H9 (cell line): ENCODE measurements at regions not wholly inside any gene's neighbourhood (a gene's known extent, or its start where the extent isn't known, plus 50 kb on each side); places are given as distances from the start of the nearest gene placed in this dataset.

Source experiments
- DNase-seq: peaks from one replicate; pipeline ENCODE4 v3.0.0-alpha.2; 2017
- H2AFZ ChIP-seq: one replicate; pipeline ENCODE4 v1.6.1; 2013; ENCODE audit warnings: mild to moderate bottlenecking, low read length, control low read depth, moderate library complexity
- H2AK5ac ChIP-seq: 2 replicates; pipeline ENCODE4 v1.6.1; 2013; ENCODE audit warnings: low read length, control low read depth, mixed read lengths; ENCODE audit not compliant: insufficient read length
- H2BK120ac ChIP-seq: one replicate; pipeline ENCODE4 v1.6.1; 2013; ENCODE audit warnings: low read depth, mild to moderate bottlenecking, low read length, control low read depth, inconsistent platforms; ENCODE audit not compliant: poor library complexity, severe bottlenecking
- H2BK12ac ChIP-seq: 2 replicates; pipeline ENCODE4 v1.6.1; 2013; ENCODE audit warnings: low read length, control low read depth, mixed read lengths, low read depth; ENCODE audit not compliant: insufficient read length
- H2BK15ac ChIP-seq: 2 replicates; pipeline ENCODE4 v1.6.1; 2013; ENCODE audit warnings: low read depth, low read length, control low read depth
- H2BK20ac ChIP-seq: one replicate; pipeline ENCODE4 v1.6.1; 2013; ENCODE audit warnings: low read depth, mild to moderate bottlenecking, low read length, control low read depth, inconsistent platforms; ENCODE audit not compliant: poor library complexity, severe bottlenecking
- H2BK5ac ChIP-seq: 2 replicates; pipeline ENCODE4 v1.6.1; 2013; ENCODE audit warnings: low read length, control low read depth, mixed read lengths; ENCODE audit not compliant: insufficient read length
- H3K14ac ChIP-seq: 2 replicates; pipeline ENCODE4 v1.6.1; 2013; ENCODE audit warnings: low read length, control low read depth; ENCODE audit not compliant: insufficient read depth
- H3K18ac ChIP-seq: 2 replicates; pipeline ENCODE4 v1.6.1; 2013; ENCODE audit warnings: low read depth, mild to moderate bottlenecking, mixed read lengths, low read length, control low read depth; ENCODE audit not compliant: insufficient read length
- H3K23ac ChIP-seq: 2 replicates; pipeline ENCODE4 v1.6.1; 2013; ENCODE audit warnings: low read length, control low read depth, mixed read lengths, low read depth; ENCODE audit not compliant: insufficient read length
- H3K23me2 ChIP-seq: 2 replicates; pipeline ENCODE4 v1.6.1; 2013; ENCODE audit warnings: low read depth, mild to moderate bottlenecking, mixed read lengths, low read length, control low read depth; ENCODE audit not compliant: insufficient read length, poor library complexity, severe bottlenecking
- H3K27ac ChIP-seq: 2 replicates; pipeline ENCODE4 v1.5.1; 2013; ENCODE audit warnings: low read length, control low read depth, mixed read lengths, low read depth; ENCODE audit not compliant: insufficient read length
- H3K27me3 ChIP-seq: 2 replicates; pipeline ENCODE4 v1.6.1; 2013; ENCODE audit warnings: low read length, control low read depth, inconsistent platforms; ENCODE audit not compliant: insufficient read depth
- H3K4ac ChIP-seq: 2 replicates; pipeline ENCODE4 v1.6.1; 2013; ENCODE audit warnings: low read depth, mild to moderate bottlenecking, control low read depth, inconsistent platforms, low read length, moderate library complexity
- H3K4me1 ChIP-seq: 2 replicates; pipeline ENCODE4 v1.6.1; 2013; ENCODE audit warnings: low read length, control low read depth, inconsistent platforms; ENCODE audit not compliant: insufficient read depth
- H3K4me2 ChIP-seq: 2 replicates; pipeline ENCODE4 v1.6.1; 2013; ENCODE audit warnings: low read length, control low read depth, mixed read lengths; ENCODE audit not compliant: insufficient read length, insufficient read depth
- H3K56ac ChIP-seq: 2 replicates; pipeline ENCODE4 v1.6.1; 2013; ENCODE audit warnings: low read depth, mild to moderate bottlenecking, mixed read lengths, low read length, control low read depth; ENCODE audit not compliant: insufficient read length
- H3K79me1 ChIP-seq: 2 replicates; pipeline ENCODE4 v1.6.1; 2013; ENCODE audit warnings: low read depth, mild to moderate bottlenecking, moderate library complexity, low read length, control low read depth, inconsistent platforms; ENCODE audit not compliant: insufficient read depth, poor library complexity, severe bottlenecking
- H3K79me2 ChIP-seq: 2 replicates; pipeline ENCODE4 v1.6.1; 2013; ENCODE audit warnings: low read length, control low read depth, inconsistent platforms; ENCODE audit not compliant: insufficient read depth
- H3K9ac ChIP-seq: 2 replicates; pipeline ENCODE4 v1.6.1; 2013; ENCODE audit warnings: low read length, control low read depth, mixed read lengths; ENCODE audit not compliant: insufficient read length; ENCODE audit errors: extremely low read depth
- H3K9me3 ChIP-seq: one replicate; pipeline ENCODE4 v1.6.1; 2013; ENCODE audit warnings: low read depth, low read length, inconsistent platforms; ENCODE audit not compliant: control insufficient read depth
- H3T11ph ChIP-seq: one replicate; pipeline ENCODE4 v1.6.1; 2013; ENCODE audit warnings: mild to moderate bottlenecking, low read length, control low read depth, inconsistent platforms
- H4K20me1 ChIP-seq: one replicate; pipeline ENCODE4 v1.6.1; 2013; ENCODE audit not compliant: control insufficient read depth, insufficient read length, insufficient read depth
- H4K5ac ChIP-seq: 2 replicates; pipeline ENCODE4 v1.6.1; 2013; ENCODE audit warnings: low read depth, mild to moderate bottlenecking, mixed read lengths, low read length, control low read depth; ENCODE audit not compliant: insufficient read length
- H4K8ac ChIP-seq: replicated peaks from 2 replicates; pipeline ENCODE4 v1.6.1; 2013; ENCODE audit warnings: low read length, control low read depth, mixed read lengths, low read depth; ENCODE audit not compliant: insufficient read length
- H4K91ac ChIP-seq: 2 replicates; pipeline ENCODE4 v1.6.1; 2013; ENCODE audit warnings: low read depth, mild to moderate bottlenecking, moderate library complexity, mixed read lengths, low read length, control low read depth; ENCODE audit not compliant: insufficient read length
- H3K27ac Mint-ChIP-seq, 3 experiments: 2 replicates in 2 of 3; 3 replicates in 1 of 3; pipeline ENCODE4 v1.8.0; 2020 to 2021; ENCODE audit warnings: mixed read lengths in 3 of 3, mild to moderate bottlenecking in 1 of 3, moderate library complexity in 1 of 3
- H3K27me3 Mint-ChIP-seq: 2 replicates; pipeline ENCODE4 v1.8.0; 2021; ENCODE audit warnings: low read depth, mild to moderate bottlenecking, moderate library complexity, mixed read lengths
- H3K36me3 Mint-ChIP-seq, 3 experiments: 2 replicates in 2 of 3; 3 replicates in 1 of 3; pipeline ENCODE4 v1.8.0; 2020 to 2021; ENCODE audit warnings: low read depth in 3 of 3, mixed read lengths in 3 of 3; ENCODE audit not compliant: insufficient read depth in 1 of 3
- H3K4me1 Mint-ChIP-seq, 2 experiments: 2 replicates each; pipeline ENCODE4 v1.8.0; 2020; ENCODE audit warnings: mixed read lengths in 2 of 2
- H3K4me3 Mint-ChIP-seq, 2 experiments: 2 replicates in 1 of 2; 3 replicates in 1 of 2; pipeline ENCODE4 v1.8.0; 2020 to 2021; ENCODE audit warnings: mild to moderate bottlenecking in 2 of 2, mixed read lengths in 2 of 2, moderate library complexity in 1 of 2
- H3K9me3 Mint-ChIP-seq, 2 experiments: 2 replicates in 1 of 2; 3 replicates in 1 of 2; pipeline ENCODE4 v1.8.0; 2020; ENCODE audit warnings: mild to moderate bottlenecking in 2 of 2, mixed read lengths in 2 of 2, moderate library complexity in 1 of 2
- WGBS: extraction: QIAGEN DNeasy Blood & Tissue Kit; methylation state at CpG from one replicate; pipeline ENCODE4 v1.1.7; 2013; ENCODE audit warnings: missing lambda C conversion rate, low lambda C conversion rate, mixed read lengths; ENCODE audit not compliant: insufficient read length; ENCODE audit errors: extremely low coverage; 5-methylcytosine and 5-hydroxymethylcytosine counted together
- TF ChIP-seq, protein P1 (sequence below): fragments of 200-600 bp; sonication (generic); conservative IDR thresholded peaks from 3 replicates; pipeline ENCODE4 v1.8.0; 2021; ENCODE audit warnings: antibody characterized with exemption, mild to moderate bottlenecking

DNA sequence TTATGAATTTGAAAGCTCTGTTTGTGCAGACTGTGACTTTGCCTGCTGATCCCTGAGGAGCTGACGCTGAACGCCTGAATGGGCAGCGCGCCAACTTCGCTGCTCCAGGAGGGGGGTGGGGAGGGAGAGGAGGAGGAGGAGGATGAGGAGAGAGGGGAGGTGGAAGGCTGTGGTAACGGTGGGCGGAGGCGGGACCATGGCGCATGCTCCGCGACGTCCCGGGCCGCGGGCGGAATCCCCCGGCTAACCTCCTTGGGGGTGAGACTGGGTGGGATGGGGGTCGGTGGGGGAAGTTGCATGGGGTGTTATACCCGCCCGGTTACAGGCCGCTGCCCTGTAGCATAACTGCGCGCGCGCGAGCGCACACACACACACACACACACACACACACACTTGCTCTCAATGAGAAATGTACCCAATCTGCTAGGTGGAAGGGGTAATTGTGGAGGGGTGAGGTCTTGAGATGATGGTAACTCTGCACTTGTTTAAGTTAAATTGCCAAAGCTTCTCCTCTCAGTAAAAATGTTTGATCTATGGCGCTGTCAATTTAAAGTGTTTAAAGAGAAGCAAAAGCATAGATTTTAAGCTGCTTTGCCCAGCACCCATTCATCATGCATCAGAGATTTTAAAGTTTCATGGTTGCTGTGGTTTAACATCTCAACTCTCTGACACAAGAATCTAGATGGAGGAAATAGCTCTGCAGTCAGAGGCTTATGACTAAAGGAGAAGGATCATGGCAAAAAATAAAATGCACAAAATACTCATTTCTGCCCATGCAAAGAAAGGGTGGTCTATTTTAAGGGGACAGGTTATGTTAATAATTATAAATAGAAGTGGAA is 76.6 kb upstream of the TBCA start:
- Histone ChIP-seq H3K9ac (no peak overlapping the region), H3K23me2 (peaks cover 6% of the 10 kb centered on the region), H3K4me1 (peaks cover 1% of the 10 kb centered on the region), H3K56ac (no peak overlapping the region), H4K91ac (no peak overlapping the region), H3K79me1 (no peaks in the 10 kb centered on the region), H4K20me1 (peaks cover 2% of the 10 kb centered on the region), H2AK5ac (no peak overlapping the region), H2BK5ac (no peak overlapping the region), H2BK15ac (no peak overlapping the region), H3K18ac (no peak overlapping the region), H4K5ac (no peak overlapping the region), H3K14ac (no peak overlapping the region), H2BK120ac (no peak overlapping the region), H3K79me2 (no peaks in the 10 kb centered on the region), H3K23ac (no peak overlapping the region), H2BK20ac (no peak overlapping the region), H2AFZ (no peak overlapping the region), H3K9me3 (no peaks in the 10 kb centered on the region), H2BK12ac (no peak overlapping the region), H3K4me2 (peak overlapping the region; percentile 82), H4K8ac (no peak overlapping the region), H3K4ac (no peak overlapping the region), H3T11ph (no peak overlapping the region), H3K27me3 (peaks cover 65% of the 10 kb centered on the region), H3K27ac (no peak overlapping the region)
- peaks cover 21 to 34% of the 10 kb centered on the region in 2 experiments for H3K4me1 Mint-ChIP-seq
- H3K36me3 Mint-ChIP-seq, result no peaks in the 10 kb centered on the region
- peaks cover 99% of the 10 kb centered on the region for H3K27me3 Mint-ChIP-seq
- peaks cover 5 to 8% of the 10 kb centered on the region in 2 experiments; a peak in 2 of 5 replicates for H3K9me3 Mint-ChIP-seq
- H3K27ac Mint-ChIP-seq, result no peak overlapping the region
- H3K4me3 Mint-ChIP-seq, result peak overlapping the region; percentile 62 to 88
- DNase-seq, result peak; percentile 83
- TF ChIP-seq, protein P1, sequence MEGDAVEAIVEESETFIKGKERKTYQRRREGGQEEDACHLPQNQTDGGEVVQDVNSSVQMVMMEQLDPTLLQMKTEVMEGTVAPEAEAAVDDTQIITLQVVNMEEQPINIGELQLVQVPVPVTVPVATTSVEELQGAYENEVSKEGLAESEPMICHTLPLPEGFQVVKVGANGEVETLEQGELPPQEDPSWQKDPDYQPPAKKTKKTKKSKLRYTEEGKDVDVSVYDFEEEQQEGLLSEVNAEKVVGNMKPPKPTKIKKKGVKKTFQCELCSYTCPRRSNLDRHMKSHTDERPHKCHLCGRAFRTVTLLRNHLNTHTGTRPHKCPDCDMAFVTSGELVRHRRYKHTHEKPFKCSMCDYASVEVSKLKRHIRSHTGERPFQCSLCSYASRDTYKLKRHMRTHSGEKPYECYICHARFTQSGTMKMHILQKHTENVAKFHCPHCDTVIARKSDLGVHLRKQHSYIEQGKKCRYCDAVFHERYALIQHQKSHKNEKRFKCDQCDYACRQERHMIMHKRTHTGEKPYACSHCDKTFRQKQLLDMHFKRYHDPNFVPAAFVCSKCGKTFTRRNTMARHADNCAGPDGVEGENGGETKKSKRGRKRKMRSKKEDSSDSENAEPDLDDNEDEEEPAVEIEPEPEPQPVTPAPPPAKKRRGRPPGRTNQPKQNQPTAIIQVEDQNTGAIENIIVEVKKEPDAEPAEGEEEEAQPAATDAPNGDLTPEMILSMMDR, result no peak
- WGBS, result no CpG with 5 or more reads among the region's 28 CpGs
